ENCODE measurements at regions not wholly inside any gene's neighbourhood (a gene's known extent, or its start where the extent isn't known, plus 50 kb on each side); places are given as distances from the start of the nearest gene placed in this dataset.

GRCh38 chr5:162393534-162393933 lies 326.0 kb downstream of the GABRG2 start:
- FAIRE-seq: no peak

GRCh38 chr5:162407614-162408013 lies 340.0 kb downstream of the GABRG2 start:
- no peak for TF ChIP-seq CTCF (IDR thresholded peaks at IDR 0.05; ENCODE audit: borderline replicate concordance, extremely low read depth, insufficient read depth)
- DNase-seq (no peak), FAIRE-seq (no peak)
- Histone ChIP-seq H3K27ac (ENCODE audit: low read depth in 2 of 2, low read length in 2 of 2) (no peak overlapping the region), H3K36me3 (ENCODE audit: control insufficient read depth in 2 of 3, insufficient read depth in 3 of 3, low read length in 3 of 3) (no peaks in the 10 kb centered on the region), H3K9ac (ENCODE audit: low read length in 3 of 3) (no peak overlapping the region), H3K4me3 (ENCODE audit: low read length in 3 of 3) (no peak overlapping the region), H3K27me3 (ENCODE audit: control insufficient read depth, insufficient read depth, low read length) (no peaks in the 10 kb centered on the region), H3K9me3 (ENCODE audit: control insufficient read depth in 2 of 3, insufficient read depth in 1 of 3, low read length in 3 of 3) (no peaks in the 10 kb centered on the region), H3K4me1 (ENCODE audit: control insufficient read depth in 2 of 3, insufficient read depth in 2 of 3, low read depth in 1 of 3, low read length in 3 of 3) (no peaks in the 10 kb centered on the region)
- intact Hi-C loops (cut with DNase I): no loop called here

More at GRCh38 chr5:162393534-162393933, 326.0 kb downstream of the GABRG2 start:
- Histone ChIP-seq H3K9ac (ENCODE audit: low read length in 3 of 3) (no peak overlapping the region), H3K4me3 (ENCODE audit: low read length in 3 of 3) (no peak overlapping the region), H3K27ac (ENCODE audit: low read depth in 2 of 2, low read length in 2 of 2) (no peak overlapping the region), H3K9me3 (ENCODE audit: control insufficient read depth in 2 of 3, insufficient read depth in 1 of 3, low read length in 3 of 3) (peaks cover 0 to 5% (median 0%) of the 10 kb centered on the region in 3 donors), H3K27me3 (ENCODE audit: control insufficient read depth, insufficient read depth, low read length) (no peaks in the 10 kb centered on the region), H3K36me3 (ENCODE audit: control insufficient read depth in 2 of 3, insufficient read depth in 3 of 3, low read length in 3 of 3) (no peaks in the 10 kb centered on the region), H3K4me1 (ENCODE audit: control insufficient read depth in 2 of 3, insufficient read depth in 2 of 3, low read depth in 1 of 3, low read length in 3 of 3) (no peaks in the 10 kb centered on the region)
- no peak for DNase-seq
- TF ChIP-seq CTCF (IDR thresholded peaks at IDR 0.05; ENCODE audit: borderline replicate concordance, extremely low read depth, insufficient read depth): no peak
- intact Hi-C loops (cut with DNase I): no loop called here

GRCh38 chr5:162410365-162410764 lies 342.8 kb downstream of the GABRG2 start:
- Histone ChIP-seq H3K9ac (ENCODE audit: low read length in 3 of 3) (no peak overlapping the region), H3K9me3 (ENCODE audit: control insufficient read depth in 2 of 3, insufficient read depth in 1 of 3, low read length in 3 of 3) (no peaks in the 10 kb centered on the region), H3K36me3 (ENCODE audit: control insufficient read depth in 2 of 3, insufficient read depth in 3 of 3, low read length in 3 of 3) (no peaks in the 10 kb centered on the region), H3K4me3 (ENCODE audit: low read length in 3 of 3) (no peak overlapping the region), H3K27me3 (ENCODE audit: control insufficient read depth, insufficient read depth, low read length) (no peaks in the 10 kb centered on the region), H3K4me1 (ENCODE audit: control insufficient read depth in 2 of 3, insufficient read depth in 2 of 3, low read depth in 1 of 3, low read length in 3 of 3) (no peaks in the 10 kb centered on the region), H3K27ac (ENCODE audit: low read depth in 2 of 2, low read length in 2 of 2) (no peak overlapping the region)
- no peak for TF ChIP-seq CTCF (IDR thresholded peaks at IDR 0.05; ENCODE audit: borderline replicate concordance, extremely low read depth, insufficient read depth)
- DNase-seq (no peak), FAIRE-seq (no peak)
- intact Hi-C loops (cut with DNase I): no loop called here

GRCh38 chr5:162429142-162429541 lies 361.6 kb downstream of the GABRG2 start:
- Histone ChIP-seq H3K4me1 (ENCODE audit: control insufficient read depth in 2 of 3, insufficient read depth in 2 of 3, low read depth in 1 of 3, low read length in 3 of 3) (no peaks in the 10 kb centered on the region), H3K27ac (ENCODE audit: low read depth in 2 of 2, low read length in 2 of 2) (no peak overlapping the region), H3K27me3 (ENCODE audit: control insufficient read depth, insufficient read depth, low read length) (no peaks in the 10 kb centered on the region), H3K4me3 (ENCODE audit: low read length in 3 of 3) (no peak overlapping the region), H3K36me3 (ENCODE audit: control insufficient read depth in 2 of 3, insufficient read depth in 3 of 3, low read length in 3 of 3) (no peaks in the 10 kb centered on the region), H3K9me3 (ENCODE audit: control insufficient read depth in 2 of 3, insufficient read depth in 1 of 3, low read length in 3 of 3) (no peaks in the 10 kb centered on the region), H3K9ac (ENCODE audit: low read length in 3 of 3) (no peak overlapping the region)
- intact Hi-C loops (cut with DNase I): no loop called here
- FAIRE-seq (no peak), DNase-seq (peak in 2 of 5 donors; percentile 28 to 39)
- TF ChIP-seq CTCF (IDR thresholded peaks at IDR 0.05; ENCODE audit: borderline replicate concordance, extremely low read depth, insufficient read depth): no peak

Measured in kidney (tissue), 13 donors.